NB4 (cell line): ENCODE measurements at regions not wholly inside any gene's neighbourhood (a gene's known extent, or its start where the extent isn't known, plus 50 kb on each side); places are given as distances from the start of the nearest gene placed in this dataset.

Experiments used
- DNase-seq: peaks from one replicate; pipeline ENCODE4 v3.0.0; 2010; ENCODE audit warnings: low read depth
- H3K4me3 ChIP-seq: one replicate; pipeline ENCODE4 v1.5.1; 2011; ENCODE audit warnings: mild to moderate bottlenecking, low read depth, low read length, moderate library complexity
- MYC ChIP-seq: IDR thresholded peaks from 2 replicates; pipeline ENCODE4 v1.6.1; 2011; ENCODE audit warnings: low read depth, low read length
- POLR2A ChIP-seq: IDR thresholded peaks from 2 replicates; pipeline ENCODE4 v1.6.1; 2011; ENCODE audit warnings: mild to moderate bottlenecking; ENCODE audit not compliant: insufficient read length; ENCODE audit errors: extremely low read depth
- TF ChIP-seq, protein P1 (sequence below): IDR thresholded peaks from 2 replicates; pipeline ENCODE4 v1.6.1; 2011; ENCODE audit warnings: low read depth, low read length
- TF ChIP-seq, protein P2 (sequence below): IDR thresholded peaks from one replicate; pipeline ENCODE4 v1.5.1; 2012; ENCODE audit warnings: low read depth, low read length

DNA sequence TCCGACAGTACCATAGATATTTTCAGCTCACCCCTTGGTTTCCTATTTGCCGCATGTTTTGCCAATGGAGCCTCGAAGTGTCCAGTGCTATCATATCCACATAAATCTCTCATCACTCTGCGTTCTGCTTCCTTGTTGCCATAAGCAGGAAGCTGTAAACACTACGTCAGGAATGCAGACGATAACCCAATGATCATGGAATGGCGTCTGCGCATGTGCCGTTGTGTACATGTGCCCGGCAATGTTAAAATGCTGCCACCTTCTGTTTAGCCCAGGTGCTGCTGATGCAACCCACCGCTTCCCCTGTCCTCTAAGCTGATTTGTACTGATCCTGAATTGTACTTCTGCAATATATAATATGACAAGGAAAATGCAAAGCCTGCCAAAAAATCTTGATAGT, 607.5 kb downstream of the HDGFL1 start:
- H3K4me3 ChIP-seq: no peak overlapping the region
- TF ChIP-seq POLR2A (no peak), MYC (no peak)
- TF ChIP-seq, protein P1, sequence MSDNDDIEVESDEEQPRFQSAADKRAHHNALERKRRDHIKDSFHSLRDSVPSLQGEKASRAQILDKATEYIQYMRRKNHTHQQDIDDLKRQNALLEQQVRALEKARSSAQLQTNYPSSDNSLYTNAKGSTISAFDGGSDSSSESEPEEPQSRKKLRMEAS: no peak
- TF ChIP-seq, protein P2, sequence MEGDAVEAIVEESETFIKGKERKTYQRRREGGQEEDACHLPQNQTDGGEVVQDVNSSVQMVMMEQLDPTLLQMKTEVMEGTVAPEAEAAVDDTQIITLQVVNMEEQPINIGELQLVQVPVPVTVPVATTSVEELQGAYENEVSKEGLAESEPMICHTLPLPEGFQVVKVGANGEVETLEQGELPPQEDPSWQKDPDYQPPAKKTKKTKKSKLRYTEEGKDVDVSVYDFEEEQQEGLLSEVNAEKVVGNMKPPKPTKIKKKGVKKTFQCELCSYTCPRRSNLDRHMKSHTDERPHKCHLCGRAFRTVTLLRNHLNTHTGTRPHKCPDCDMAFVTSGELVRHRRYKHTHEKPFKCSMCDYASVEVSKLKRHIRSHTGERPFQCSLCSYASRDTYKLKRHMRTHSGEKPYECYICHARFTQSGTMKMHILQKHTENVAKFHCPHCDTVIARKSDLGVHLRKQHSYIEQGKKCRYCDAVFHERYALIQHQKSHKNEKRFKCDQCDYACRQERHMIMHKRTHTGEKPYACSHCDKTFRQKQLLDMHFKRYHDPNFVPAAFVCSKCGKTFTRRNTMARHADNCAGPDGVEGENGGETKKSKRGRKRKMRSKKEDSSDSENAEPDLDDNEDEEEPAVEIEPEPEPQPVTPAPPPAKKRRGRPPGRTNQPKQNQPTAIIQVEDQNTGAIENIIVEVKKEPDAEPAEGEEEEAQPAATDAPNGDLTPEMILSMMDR: no peak
- DNase-seq: peak; percentile 12

DNA sequence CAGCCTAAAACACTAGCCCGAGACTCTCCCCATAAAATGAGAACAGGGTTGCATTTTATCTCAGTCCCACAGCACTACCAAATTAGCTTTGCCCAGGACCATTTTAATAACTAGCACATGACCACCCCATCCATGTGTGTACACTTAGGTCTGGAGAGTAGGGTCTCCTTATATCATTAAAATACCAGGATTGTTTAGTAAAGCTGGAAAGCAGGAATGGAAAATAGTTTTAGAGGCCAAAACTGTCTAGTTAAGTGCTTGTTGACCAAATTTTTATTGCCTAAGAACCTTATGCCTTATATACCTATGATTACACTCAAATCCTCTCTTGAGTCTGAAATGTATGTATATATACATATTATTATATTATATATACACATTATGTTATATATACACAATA, 608.4 kb downstream of the HDGFL1 start:
- TF ChIP-seq, protein P2: no peak
- TF ChIP-seq POLR2A (no peak), MYC (no peak)
- TF ChIP-seq, protein P1: no peak
- no peak overlapping the region for H3K4me3 ChIP-seq
- no peak for DNase-seq

DNA sequence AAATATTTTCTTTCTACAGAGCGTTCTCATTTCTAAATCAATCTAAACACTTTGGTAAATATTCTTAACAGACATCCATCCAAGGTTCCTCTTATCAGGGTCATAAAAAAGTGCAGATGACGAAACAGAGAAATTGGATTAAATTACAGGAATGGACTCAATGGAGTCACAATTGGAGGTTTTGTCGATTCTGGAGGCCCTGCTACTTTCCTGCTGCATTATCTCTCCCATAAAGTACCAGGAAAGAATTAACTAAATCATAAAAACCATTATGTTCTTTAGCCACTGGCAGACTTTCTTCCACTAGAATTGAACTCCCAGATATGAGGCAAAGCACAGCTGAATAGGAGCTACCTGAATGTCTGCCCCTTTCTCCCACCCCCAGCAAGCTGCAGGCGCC, 610.6 kb downstream of the HDGFL1 start:
- no peak for DNase-seq
- TF ChIP-seq, protein P1: no peak
- TF ChIP-seq MYC (no peak), POLR2A (no peak)
- TF ChIP-seq, protein P2: no peak
- no peak overlapping the region for H3K4me3 ChIP-seq

DNA sequence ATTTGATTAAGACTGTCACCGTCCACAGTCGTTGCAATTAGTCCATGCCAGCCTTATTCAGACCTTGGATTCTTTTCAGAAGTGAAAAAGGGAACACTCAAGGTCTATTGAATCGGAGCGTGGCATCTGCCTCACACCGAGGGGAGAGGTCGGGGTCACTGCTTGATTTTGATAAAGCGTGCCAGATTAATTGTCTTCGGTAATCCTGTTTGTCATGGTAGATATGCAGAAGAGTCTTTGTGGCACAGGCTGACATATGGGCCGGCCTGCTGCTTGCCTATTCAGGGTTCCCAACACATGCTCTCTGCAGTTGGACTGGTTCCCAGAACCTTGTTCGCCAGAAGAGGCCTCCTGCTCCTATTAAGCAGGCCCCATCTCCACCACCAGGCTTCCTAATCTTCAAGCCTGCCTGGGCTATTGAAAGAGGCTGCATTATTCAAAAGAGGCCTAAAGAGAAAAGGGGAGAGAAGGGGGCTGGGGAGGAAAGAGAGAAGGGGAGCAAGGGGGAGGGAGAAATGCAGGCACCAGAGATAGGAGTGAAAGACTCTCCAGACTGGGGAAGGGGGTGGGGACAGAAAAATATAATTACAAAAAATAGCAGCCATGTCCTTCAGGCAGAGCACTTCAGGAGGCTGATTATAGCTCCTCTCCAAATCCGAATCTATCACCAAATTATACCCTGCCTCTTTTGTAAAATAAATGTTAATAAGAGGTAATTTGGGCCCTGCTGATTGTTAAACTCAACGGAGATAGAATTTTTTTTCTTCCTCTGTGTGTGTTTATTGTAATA, 611.3 kb downstream of the HDGFL1 start:
- no peak for DNase-seq

DNA sequence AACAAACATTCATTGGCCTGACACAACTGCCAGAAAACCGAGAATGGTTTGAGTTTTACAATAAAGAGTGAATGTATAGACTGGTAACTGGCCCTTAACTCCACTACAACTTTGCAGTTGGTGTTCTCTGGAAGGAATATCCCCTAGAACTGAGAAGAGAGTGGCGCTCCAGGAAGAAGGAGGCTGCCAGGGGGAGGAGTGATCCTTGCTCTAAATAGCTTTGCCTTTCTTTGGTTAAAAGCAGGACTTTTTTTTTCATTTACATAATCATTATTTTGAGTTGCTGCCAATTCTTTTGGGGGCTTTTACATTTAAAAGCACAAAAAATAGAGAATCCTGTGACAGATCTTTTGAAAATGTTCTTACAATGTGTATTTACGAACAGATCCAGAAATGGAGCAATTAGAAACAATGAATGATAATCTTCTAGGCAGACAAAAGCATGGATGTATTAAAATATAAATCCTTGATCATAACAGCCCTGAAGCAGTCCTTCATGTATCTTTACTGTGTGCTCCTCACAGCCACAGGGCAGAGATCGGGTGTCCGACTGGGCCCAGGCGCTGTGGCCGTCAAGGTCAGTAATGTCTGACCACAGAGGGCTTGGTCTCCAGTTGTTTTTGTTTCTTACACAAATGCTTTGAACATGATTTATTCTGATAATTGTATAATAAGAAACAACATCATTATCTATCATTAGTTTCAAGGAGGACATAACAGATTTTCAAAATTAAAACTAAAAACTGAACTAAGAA, 612.2 kb downstream of the HDGFL1 start:
- DNase-seq: no peak
- H3K4me3 ChIP-seq: no peak overlapping the region
- TF ChIP-seq POLR2A (no peak), MYC (no peak)
- TF ChIP-seq, protein P1: no peak
- TF ChIP-seq, protein P2: no peak

More for the DNA sequence above, 611.3 kb downstream of the HDGFL1 start:
- TF ChIP-seq MYC (no peak), POLR2A (no peak)
- TF ChIP-seq, protein P2: no peak
- TF ChIP-seq, protein P1: no peak
- no peak overlapping the region for H3K4me3 ChIP-seq
